NCI-H2107 (cell line): ENCODE measurements at regions not wholly inside any gene's neighbourhood (a gene's known extent, or its start where the extent isn't known, plus 50 kb on each side); places are given as distances from the start of the nearest gene placed in this dataset.
"Not testable (repeated sequence)": the region's sequence is repeated elsewhere in the genome, so short reads cannot be mapped to it uniquely, and the experiment has no call there.

Experiments used
- DNase-seq: peaks from one replicate; lab custom pipeline; 2025; lab: John Stamatoyannopoulos, UW

GRCh38 chr18:35770376-35771014, 189.0 kb downstream of the GALNT1 start:
- no peak for DNase-seq

GRCh38 chr18:35771172-35771571, 189.6 kb downstream of the GALNT1 start:
- DNase-seq, result no peak

- DNase-seq, result no peak
Observed at GRCh38 chr18:35775887-35776286, 194.3 kb downstream of the GALNT1 start.

- no peak for DNase-seq
Observed at GRCh38 chr18:35776473-35776872, 194.9 kb downstream of the GALNT1 start.

GRCh38 chr18:35777039-35777438, 195.4 kb upstream of the RMP24 start:
- DNase-seq, result no peak

GRCh38 chr18:35778850-35779627, 193.4 kb upstream of the RMP24 start:
- DNase-seq, result no peak

GRCh38 chr18:35780937-35781336, 191.5 kb upstream of the RMP24 start:
- no peak for DNase-seq

- no peak for DNase-seq
Observed at GRCh38 chr18:35782926-35783325, 189.6 kb upstream of the RMP24 start.

GRCh38 chr18:35786365-35787042, 186.0 kb upstream of the RMP24 start:
- DNase-seq, result no peak

GRCh38 chr18:35789543-35789942, 182.9 kb upstream of the RMP24 start:
- DNase-seq, result no peak

- DNase-seq, result no peak
Observed at GRCh38 chr18:35797948-35798347, 174.5 kb upstream of the RMP24 start.

- DNase-seq, result no peak
Observed at GRCh38 chr18:35803551-35803950, 168.9 kb upstream of the RMP24 start.

GRCh38 chr18:35804377-35804776, 168.1 kb upstream of the RMP24 start:
- DNase-seq, result no peak

GRCh38 chr18:35807811-35808335, 164.6 kb upstream of the RMP24 start:
- DNase-seq, result no peak

- DNase-seq, result no peak
Observed at GRCh38 chr18:35808796-35809195, 163.7 kb upstream of the RMP24 start.

- DNase-seq, result no peak
Observed at GRCh38 chr18:35810520-35810919, 162.0 kb upstream of the RMP24 start.

GRCh38 chr18:35811896-35812295, 160.6 kb upstream of the RMP24 start:
- no peak for DNase-seq

GRCh38 chr18:35815011-35815410, 157.5 kb upstream of the RMP24 start:
- DNase-seq, result not testable (repeated sequence)

- DNase-seq, result no peak
Observed at GRCh38 chr18:35816003-35816402, 156.5 kb upstream of the RMP24 start.

GRCh38 chr18:35817604-35818352, 154.7 kb upstream of the RMP24 start:
- no peak for DNase-seq

- DNase-seq, result no peak
Observed at GRCh38 chr18:35818353-35818667, 154.2 kb upstream of the RMP24 start.

GRCh38 chr18:35822413-35822812, 150.1 kb upstream of the RMP24 start:
- no peak for DNase-seq
